Lung microvascular endothelial cell (primary cell): ENCODE measurements at regions not wholly inside any gene's neighbourhood (a gene's known extent, or its start where the extent isn't known, plus 50 kb on each side); places are given as distances from the start of the nearest gene placed in this dataset.

Source experiments
- DNase-seq, 2 donors: peaks; one replicate each; pipeline versions ENCODE4 v3.0.0 to v3.0.0-alpha.2; 2010; ENCODE audit warnings: low read depth in 2 of 2

GRCh38 chr18:39779926-39780325 is 2175.1 kb upstream of the PIK3C3 start:
- DNase-seq: no peak

DNA sequence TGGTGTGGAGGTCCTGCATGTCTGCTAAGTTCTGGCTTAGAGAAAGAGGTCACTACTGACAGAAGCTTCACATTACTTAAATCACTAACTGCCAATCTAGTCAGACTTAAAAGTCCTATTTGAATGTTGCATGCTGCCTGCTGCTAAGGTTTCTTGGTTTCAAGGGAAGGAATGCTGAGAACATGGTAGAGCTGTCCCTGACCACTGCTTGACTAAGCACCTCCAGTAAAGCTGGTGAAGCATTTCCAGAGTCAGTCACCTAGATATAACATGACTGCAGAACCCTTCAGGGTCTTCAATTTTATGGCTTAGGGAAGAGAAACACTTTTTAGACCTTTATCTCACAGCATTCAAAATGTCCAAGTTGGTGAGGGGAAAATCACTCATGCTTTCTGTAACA is 2178.3 kb upstream of the PIK3C3 start:
- DNase-seq: no peak

DNA sequence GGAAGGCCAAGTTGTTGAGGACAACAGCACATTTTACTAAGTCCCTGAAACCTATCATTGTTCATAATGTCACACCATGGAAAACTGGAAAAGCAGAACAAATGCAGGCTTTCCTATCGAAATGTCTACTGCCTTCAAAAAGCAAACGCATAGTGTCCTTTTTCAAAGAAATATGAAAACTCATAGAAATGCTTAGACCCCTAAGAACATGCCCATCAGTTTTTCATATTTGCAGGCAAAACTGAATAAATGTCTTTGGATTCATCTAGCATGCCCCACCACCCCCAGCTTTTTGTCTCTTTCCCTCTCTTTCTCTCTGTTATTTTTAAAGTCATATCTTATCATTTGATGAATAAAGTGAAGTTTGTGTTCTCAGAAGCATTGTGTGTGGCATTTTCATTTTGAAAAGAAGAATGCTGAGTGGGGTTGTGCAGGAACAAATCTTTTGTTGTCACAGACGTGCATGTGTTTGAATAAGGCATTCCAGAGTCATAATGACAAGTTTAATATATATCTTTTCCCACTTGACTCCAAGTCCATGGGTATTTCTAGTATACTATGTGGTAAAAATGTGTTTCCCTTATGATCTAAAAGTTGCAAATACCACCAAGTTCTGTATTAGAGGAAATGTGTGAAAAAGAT is 2180.0 kb upstream of the PIK3C3 start:
- peak in 1 of 2 donors; percentile 5 for DNase-seq

GRCh38 chr18:39773646-39774045 is 2181.4 kb upstream of the PIK3C3 start:
- no peak for DNase-seq

DNA sequence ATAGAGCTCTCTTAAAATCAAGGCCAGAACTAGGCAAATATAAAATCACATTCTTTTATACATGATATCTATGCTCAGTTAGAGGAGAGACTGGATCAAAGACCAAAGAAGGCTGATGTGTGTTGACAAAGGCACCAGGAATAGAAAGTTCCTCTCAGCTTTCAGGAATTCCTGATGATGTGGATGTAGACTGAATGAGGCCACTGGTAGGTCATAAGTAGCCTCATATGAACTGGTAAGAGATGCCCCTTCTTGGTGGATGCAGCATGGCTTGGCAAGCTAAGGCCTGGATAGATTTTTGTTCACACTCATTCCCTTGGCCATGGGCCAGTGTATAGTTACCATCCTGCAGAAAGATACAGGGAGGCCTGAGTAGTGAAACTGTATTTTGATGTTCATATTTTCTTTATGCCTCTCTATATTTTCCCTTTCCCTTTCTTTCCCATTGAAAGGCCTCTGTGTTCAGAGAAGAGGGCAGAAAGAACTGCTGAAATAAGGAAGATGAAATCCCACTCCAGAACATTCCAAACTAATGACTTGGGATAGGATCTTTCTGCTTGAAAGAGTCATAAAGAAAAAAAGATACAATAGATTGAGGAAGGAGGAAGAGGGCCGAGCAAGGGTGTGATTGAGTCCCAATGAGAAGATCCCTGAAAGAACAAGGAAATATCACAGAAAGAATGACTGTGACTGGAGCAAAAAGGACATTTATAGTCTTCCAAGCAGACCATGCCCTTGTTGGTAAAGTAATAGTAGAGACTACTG is 2182.7 kb upstream of the PIK3C3 start:
- DNase-seq: no peak

DNA sequence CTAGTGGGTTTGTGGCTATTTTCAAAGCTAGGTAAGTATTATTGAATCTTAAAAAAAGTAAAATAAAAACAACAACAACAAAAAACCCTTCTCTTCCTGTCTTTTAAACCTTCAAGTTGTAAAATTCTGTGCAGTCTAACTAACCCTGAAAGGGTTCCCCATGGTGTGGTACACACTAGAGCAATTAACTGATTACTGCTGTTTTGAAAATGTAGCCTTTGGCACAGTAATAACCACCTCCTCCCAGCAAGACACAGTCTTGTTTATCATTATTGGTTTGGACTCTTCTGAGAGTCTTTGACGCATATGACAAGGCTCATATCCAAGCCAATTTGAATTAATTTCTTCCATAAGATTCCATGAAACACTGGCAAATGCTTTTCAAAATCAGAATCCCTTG is 2184.6 kb upstream of the PIK3C3 start:
- no peak for DNase-seq

GRCh38 chr18:39764873-39765272 is 2190.2 kb upstream of the PIK3C3 start:
- no peak for DNase-seq

- DNase-seq: no peak
Observed at GRCh38 chr18:39761273-39761672, 2193.8 kb upstream of the PIK3C3 start.

DNA sequence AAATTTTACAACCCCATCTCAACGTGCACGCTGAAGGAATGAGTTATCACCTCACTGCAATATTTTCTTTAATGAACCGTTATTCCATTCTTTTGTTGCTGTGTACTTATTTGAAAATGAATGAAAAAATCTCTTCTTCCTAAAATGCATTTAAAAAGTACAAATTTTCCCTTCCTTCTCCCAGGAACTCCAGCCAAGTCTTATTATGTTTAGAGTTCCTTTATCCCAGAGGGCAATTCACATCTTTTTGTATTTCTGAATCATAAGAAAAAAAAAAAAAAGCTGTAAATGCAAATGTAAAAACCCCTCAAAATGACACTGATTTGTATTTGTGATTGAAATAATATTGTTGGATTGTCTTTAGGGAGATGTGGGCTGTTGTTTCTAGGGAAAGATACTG is 2194.3 kb upstream of the CELF4 start:
- no peak for DNase-seq

DNA sequence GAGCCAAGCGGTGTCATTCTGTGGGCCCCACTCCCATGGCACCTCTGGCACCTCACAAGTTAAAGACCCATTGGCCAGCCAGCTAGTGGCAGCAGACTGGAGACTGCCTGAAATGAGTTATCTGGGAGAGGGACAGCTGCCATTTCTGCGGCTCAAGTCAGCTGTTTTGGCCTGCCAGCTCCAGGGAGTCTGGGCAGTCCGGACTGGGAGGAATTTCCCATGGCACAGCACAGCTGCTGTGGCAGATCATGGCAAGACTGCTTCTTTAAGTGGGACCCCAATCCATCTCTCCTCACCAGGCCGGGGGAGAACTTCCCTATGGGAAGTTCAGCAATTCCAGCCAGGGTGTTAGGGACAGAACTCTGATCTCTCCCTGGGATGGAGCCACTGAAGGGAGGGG is 2187.6 kb upstream of the CELF4 start:
- DNase-seq: no peak

- no peak for DNase-seq
Observed at GRCh38 chr18:39752351-39752750, 2186.8 kb upstream of the CELF4 start.

DNA sequence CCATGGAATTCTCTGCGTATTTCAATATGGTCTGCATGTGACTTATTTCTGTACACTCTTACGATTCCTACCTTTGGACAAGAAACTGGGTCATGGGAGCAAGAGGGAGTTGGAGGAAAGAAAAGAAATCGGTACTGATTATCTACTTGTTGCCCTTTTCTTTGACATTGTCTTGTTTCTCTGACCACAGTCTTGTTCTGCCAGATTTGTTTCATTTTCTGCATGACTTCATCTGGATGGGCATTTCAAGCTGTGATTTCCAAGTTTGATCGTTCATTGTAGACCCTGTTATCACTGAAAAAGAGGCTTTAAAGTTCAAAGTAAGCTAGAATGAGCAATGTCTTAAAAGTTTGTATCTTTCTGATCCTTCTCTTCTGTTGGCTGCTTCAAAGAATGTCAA is 2186.3 kb upstream of the CELF4 start:
- DNase-seq: no peak

DNA sequence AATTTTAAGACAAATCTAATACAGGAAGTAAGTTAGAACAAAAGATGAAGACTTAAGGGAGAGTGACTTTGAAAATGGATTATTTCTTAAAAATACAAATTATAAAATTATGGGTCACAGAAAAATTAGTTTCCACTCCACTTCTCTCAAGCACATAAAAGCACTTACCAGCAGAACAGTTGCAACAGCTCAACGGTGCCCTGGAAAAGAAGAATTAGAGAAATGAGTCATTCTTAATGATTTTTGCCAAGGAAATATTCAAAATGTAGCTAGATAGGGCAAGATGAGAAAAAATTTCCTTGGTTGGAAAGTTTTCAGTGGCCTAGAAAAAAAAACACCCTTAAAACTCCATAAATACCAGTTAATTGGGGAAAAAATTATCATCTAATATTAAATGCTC is 2185.6 kb upstream of the CELF4 start:
- DNase-seq: no peak

GRCh38 chr18:39749154-39749553 is 2183.6 kb upstream of the CELF4 start:
- no peak for DNase-seq

- no peak for DNase-seq
Observed at GRCh38 chr18:39748727-39749126, 2183.1 kb upstream of the CELF4 start.

DNA sequence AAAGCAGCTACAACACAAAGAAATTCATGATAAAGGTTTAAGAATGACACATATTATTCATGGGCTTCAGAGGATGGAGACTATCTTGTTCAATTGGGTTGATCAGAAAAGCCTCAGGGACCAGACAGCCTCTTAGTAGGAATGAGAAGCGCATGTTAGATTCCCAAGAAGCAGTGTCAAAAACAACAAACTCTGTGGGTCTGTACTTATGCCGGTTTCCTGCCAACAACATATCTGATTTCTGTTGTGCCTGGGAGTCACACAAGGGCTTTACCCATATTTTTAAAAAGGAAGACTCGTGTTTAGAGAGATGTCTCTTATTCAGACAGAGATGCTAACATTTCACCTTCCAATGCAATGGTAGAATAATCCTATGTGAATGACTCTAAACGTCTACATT is 2180.6 kb upstream of the CELF4 start:
- DNase-seq: no peak

DNA sequence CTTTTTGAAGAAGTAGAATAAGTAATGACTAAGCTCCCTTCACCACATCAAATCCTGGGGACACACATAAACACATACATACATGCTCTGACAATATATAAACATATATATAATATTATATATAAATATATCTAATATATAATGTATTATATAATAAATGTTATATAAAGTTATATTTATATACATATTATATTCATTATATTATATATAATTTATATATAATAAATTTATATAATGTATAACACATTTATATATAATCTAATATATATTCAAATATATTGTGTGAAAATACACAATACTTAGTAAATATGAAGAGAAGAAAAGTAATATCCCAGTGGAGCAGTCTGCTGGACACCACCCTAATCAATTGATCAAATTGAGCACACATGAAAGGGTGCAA is 2177.9 kb upstream of the CELF4 start:
- DNase-seq: no peak

DNA sequence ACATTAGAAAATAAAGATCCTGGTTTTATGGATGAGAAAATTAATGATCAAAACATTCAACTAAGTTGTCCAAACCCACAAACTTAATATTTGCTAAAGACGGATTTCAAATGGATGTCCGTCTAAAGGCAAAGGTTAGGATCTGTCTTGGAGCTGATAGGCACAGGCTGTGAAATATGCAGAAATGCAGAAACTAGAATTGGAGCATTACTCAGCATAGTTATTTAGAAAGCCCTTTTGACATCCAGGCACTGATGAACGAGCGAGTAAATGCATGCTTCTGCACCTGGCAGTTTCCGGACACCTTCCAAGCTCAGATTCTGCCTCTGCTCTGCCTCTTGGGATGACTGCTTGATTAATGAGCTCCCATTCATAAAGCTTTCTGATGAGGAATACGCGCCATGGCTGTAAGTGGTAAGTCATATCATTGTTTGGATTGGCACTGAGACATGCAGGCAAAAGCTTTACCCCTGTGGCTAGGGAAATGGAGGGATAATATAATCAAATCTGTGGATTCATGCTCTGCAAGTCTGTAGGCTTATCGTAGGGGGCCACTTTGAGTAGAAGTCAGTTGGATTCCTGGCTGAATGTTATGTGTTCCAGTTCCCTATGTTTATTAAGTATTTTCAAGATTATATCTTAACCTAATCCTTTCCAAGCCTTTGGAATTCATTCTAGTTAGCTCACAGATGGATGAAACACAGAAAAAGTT is 2176.3 kb upstream of the CELF4 start:
- no peak for DNase-seq

DNA sequence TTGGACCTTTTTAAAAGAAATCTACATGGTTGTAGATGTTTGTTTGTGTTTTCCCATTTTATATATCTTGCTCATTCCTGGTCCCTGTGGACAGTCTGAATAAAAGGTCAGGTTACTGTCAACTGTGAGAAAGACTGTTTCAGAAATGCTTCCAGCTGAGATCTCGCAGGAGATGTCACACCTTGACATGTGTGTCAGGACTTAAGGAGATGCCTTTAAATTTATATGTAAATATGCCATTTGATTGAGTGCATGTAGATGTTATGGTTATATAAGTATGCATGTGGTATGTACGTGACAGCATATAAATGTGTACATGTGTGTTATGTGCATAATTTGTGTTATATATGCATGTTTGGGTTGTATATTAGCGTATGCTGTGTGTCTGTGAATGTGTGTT is 2172.3 kb upstream of the CELF4 start:
- DNase-seq: no peak

- DNase-seq: no peak
Observed at GRCh38 chr18:39732918-39733317, 2167.3 kb upstream of the CELF4 start.

DNA sequence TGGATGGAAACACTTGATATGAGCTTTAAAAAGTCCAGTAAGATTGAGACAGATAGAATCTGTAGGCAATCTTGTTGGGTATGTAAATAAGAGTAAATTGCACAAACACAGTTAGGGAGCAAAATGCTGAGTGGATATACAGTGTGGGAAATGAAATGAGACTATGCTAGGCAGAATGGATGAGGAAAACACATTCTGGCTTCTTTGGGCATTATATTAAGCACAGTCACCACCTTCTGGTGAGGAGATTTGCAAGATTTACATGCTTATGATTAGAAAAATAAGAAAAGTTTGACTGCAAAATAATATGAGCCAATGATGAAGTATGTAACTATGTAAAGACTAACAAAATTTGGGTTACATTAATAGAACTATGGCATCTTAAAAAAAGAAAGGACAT is 2165.0 kb upstream of the CELF4 start:
- DNase-seq: no peak

DNA sequence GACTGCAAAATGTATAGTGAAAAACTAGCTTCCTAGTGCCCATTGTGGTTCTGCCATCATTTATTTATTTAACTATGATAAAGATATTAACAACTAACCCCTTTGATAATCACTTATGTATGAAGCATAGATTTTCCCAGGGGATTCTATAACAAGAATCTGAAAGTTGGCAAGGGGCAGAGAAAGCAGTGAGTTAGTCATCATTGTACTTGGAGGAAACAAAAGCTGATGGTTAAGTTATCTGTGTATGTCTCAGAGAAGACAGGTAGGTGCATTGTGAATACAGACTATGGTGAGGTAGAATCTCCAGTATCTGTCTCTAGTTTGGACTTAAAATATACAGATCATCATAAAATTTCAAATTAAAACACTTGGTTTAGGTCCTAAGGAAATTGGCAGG is 2159.1 kb upstream of the CELF4 start:
- DNase-seq: peak in 1 of 2 donors; percentile 5

DNA sequence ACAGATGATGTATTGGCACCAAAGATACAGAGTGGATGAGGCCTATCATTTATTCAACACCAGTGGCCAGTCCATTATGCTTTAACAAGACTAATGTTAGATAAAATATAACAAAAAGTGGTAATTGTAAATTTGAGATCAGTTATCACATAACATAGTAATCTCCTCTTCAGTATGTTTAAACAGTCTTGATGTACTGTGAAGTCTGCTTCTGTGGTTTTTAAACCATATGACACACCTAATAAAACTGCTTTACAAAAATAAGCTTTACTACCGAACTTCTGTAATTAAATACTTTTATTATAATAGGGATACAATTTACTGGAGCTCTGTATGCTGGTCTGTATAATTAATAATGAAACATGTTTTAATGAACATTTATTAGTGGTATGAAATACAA is 2156.1 kb upstream of the CELF4 start:
- DNase-seq: no peak
